ENCODE measurements at regions not wholly inside any gene's neighbourhood (a gene's known extent, or its start where the extent isn't known, plus 50 kb on each side); places are given as distances from the start of the nearest gene placed in this dataset.

- H4K20me1 ChIP-seq (ENCODE audit: control insufficient read depth, insufficient read depth, low read length, poor library complexity, severe bottlenecking): no peaks in the 10 kb centered on the region
- ATAC-seq (ENCODE audit: low read depth) (no peak), DNase-seq (no peak)
- CTCF ChIA-PET: no interaction called here
- H3K4me3 Mint-ChIP-seq: peak overlapping the region; percentile 95
- H3K4me1 Mint-ChIP-seq: peaks cover 25% of the 10 kb centered on the region
- no peak overlapping the region for H3K27ac ChIP-seq (ENCODE audit: low read length in 2 of 2)
- H3K36me3 ChIP-seq (replicated peaks in 1 of 2; ENCODE audit: control extremely low read depth in 1 of 2, control insufficient read depth in 1 of 2, extremely low read depth in 1 of 2, insufficient read depth in 2 of 2, low read length in 1 of 2): no peaks in the 10 kb centered on the region
- peaks cover 0 to 58% (median 55%) of the 10 kb centered on the region in 4 experiments for H3K27me3 ChIP-seq (replicated peaks in 1 of 4; ENCODE audit: control extremely low read depth in 1 of 4, control insufficient read depth in 3 of 4, insufficient read depth in 4 of 4, low read length in 3 of 4)
- H3K27ac Mint-ChIP-seq: no peak overlapping the region
- H3K79me2 ChIP-seq (ENCODE audit: control insufficient read depth, insufficient read depth, low read length): no peaks in the 10 kb centered on the region
- POLR2A ChIA-PET: no interaction called here
- H3K4me1 ChIP-seq (ENCODE audit: control insufficient read depth in 2 of 2, insufficient read depth in 2 of 2, low read length in 2 of 2): peaks cover 27 to 36% of the 10 kb centered on the region in 2 donors
- H3K4me3 ChIP-seq (ENCODE audit: control extremely low read depth in 1 of 5, extremely low read depth in 1 of 5, insufficient read depth in 1 of 5, low read depth in 2 of 5, low read length in 4 of 5): peak overlapping the region in 1 of 5 experiments; percentile 89
- no peak overlapping the region for H2AFZ ChIP-seq (ENCODE audit: insufficient read depth, low read depth, low read length, poor library complexity, severe bottlenecking)
- peak overlapping the region; percentile 85 for H3K4me2 ChIP-seq (replicated peaks; ENCODE audit: low read depth, low read length, poor library complexity, severe bottlenecking)
- peaks cover 55% of the 10 kb centered on the region for H3K27me3 Mint-ChIP-seq
- no peaks in the 10 kb centered on the region for H3K9me3 Mint-ChIP-seq (ENCODE audit: insufficient read depth)
- intact Hi-C loops (cut with micrococcal nuclease): no loop called here
- WGBS (ENCODE audit: insufficient coverage): 50% methylated on average over 12 of the region's 16 CpGs
- TF ChIP-seq EZH2 (IDR thresholded peaks at IDR 0.05; ENCODE audit: borderline replicate concordance, insufficient read depth, low read depth, low read length, poor library complexity, severe bottlenecking) (no peak), CTCF (IDR thresholded peaks at IDR 0.05) (no peak)
- no peak overlapping the region for H3K9ac ChIP-seq (ENCODE audit: low read length)
- H3K9me3 ChIP-seq (ENCODE audit: control extremely low read depth in 1 of 3, control insufficient read depth in 2 of 3, insufficient read depth in 1 of 3, low read length in 2 of 3): peaks cover 0 to 35% (median 1%) of the 10 kb centered on the region in 3 donors
These were observed 86.5 kb upstream of the RHOU start for GRCh38 chr1:228648647-228649383.

- 29% methylated on average over 23 of the region's 23 CpGs for WGBS (ENCODE audit: insufficient coverage)
- no peaks in the 10 kb centered on the region for H4K20me1 ChIP-seq (ENCODE audit: control insufficient read depth, insufficient read depth, low read length, poor library complexity, severe bottlenecking)
- H3K9me3 ChIP-seq (ENCODE audit: control extremely low read depth in 1 of 3, control insufficient read depth in 2 of 3, insufficient read depth in 1 of 3, low read length in 2 of 3): peaks cover 0 to 35% (median 1%) of the 10 kb centered on the region in 3 donors
- H3K9ac ChIP-seq (ENCODE audit: low read length): no peak overlapping the region
- peaks cover 27 to 36% of the 10 kb centered on the region in 2 donors for H3K4me1 ChIP-seq (ENCODE audit: control insufficient read depth in 2 of 2, insufficient read depth in 2 of 2, low read length in 2 of 2)
- DNase-seq (peak; percentile 21), ATAC-seq (ENCODE audit: low read depth) (no peak)
- no peak overlapping the region for H3K4me2 ChIP-seq (replicated peaks; ENCODE audit: low read depth, low read length, poor library complexity, severe bottlenecking)
- H3K36me3 ChIP-seq (replicated peaks in 1 of 2; ENCODE audit: control extremely low read depth in 1 of 2, control insufficient read depth in 1 of 2, extremely low read depth in 1 of 2, insufficient read depth in 2 of 2, low read length in 1 of 2): no peaks in the 10 kb centered on the region
- peaks cover 0 to 68% (median 61%) of the 10 kb centered on the region in 4 experiments for H3K27me3 ChIP-seq (replicated peaks in 1 of 4; ENCODE audit: control extremely low read depth in 1 of 4, control insufficient read depth in 3 of 4, insufficient read depth in 4 of 4, low read length in 3 of 4)
- no peak overlapping the region for H3K27ac ChIP-seq (ENCODE audit: low read length in 2 of 2)
- ChIA-PET CTCF (interaction anchor here (1.3 kb wide), 1 partner anchor 14 kb away, joined by 6 read pairs; no protein-coding TSS in a partner anchor), POLR2A (interaction anchor here (0.6 kb wide), 1 partner anchor 13 kb away, joined by 4 read pairs; no protein-coding TSS in a partner anchor)
- H3K79me2 ChIP-seq (ENCODE audit: control insufficient read depth, insufficient read depth, low read length): no peaks in the 10 kb centered on the region
- H3K4me1 Mint-ChIP-seq: peaks cover 25% of the 10 kb centered on the region
- no peak overlapping the region for H3K27ac Mint-ChIP-seq
- no peak overlapping the region for H2AFZ ChIP-seq (ENCODE audit: insufficient read depth, low read depth, low read length, poor library complexity, severe bottlenecking)
- TF ChIP-seq EZH2 (IDR thresholded peaks at IDR 0.05; ENCODE audit: borderline replicate concordance, insufficient read depth, low read depth, low read length, poor library complexity, severe bottlenecking) (no peak), CTCF (IDR thresholded peaks at IDR 0.05) (no peak)
- H3K9me3 Mint-ChIP-seq (ENCODE audit: insufficient read depth): no peaks in the 10 kb centered on the region
- no peak overlapping the region for H3K4me3 ChIP-seq (ENCODE audit: control extremely low read depth in 1 of 5, extremely low read depth in 1 of 5, insufficient read depth in 1 of 5, low read depth in 2 of 5, low read length in 4 of 5)
- intact Hi-C loops (cut with micrococcal nuclease): no loop called here
- H3K4me3 Mint-ChIP-seq: no peak overlapping the region
- H3K27me3 Mint-ChIP-seq: peaks cover 61% of the 10 kb centered on the region
These were observed 85.1 kb upstream of the RHOU start for GRCh38 chr1:228650141-228650540.

All from B cell (primary cell).